Stimulated activated naive CD4-positive, alpha-beta T cell treated with Interleukin-2 at 50 U/mL for 16 hours (primary cell): ENCODE measurements at regions not wholly inside any gene's neighbourhood (a gene's known extent, or its start where the extent isn't known, plus 50 kb on each side); places are given as distances from the start of the nearest gene placed in this dataset.
"Not testable (repeated sequence)": the region's sequence is repeated elsewhere in the genome, so short reads cannot be mapped to it uniquely, and the experiment has no call there.

Experiments used
- DNase-seq: peaks from one replicate; lab custom pipeline; 2025; lab: John Stamatoyannopoulos, UW

DNA sequence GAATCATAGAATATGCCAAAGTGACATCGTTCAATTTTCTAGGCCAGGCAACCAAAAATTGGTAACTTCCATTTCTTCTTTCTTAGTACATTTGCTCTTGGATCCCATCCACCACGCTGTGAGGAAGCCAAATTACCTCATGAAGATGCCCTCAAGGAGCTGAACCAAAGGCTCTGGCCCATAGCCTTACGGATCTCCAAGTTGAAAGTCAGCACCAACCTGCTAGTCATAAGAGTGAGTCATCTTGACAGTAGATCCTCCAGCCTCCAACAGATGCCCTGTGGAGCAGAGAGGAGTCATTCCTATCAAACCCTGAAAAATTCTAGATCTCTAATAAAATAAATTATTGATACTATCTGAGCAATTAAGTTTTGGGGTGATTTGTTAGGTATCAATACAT, 322.5 kb upstream of the COL8A1 start:
- no peak for DNase-seq

DNA sequence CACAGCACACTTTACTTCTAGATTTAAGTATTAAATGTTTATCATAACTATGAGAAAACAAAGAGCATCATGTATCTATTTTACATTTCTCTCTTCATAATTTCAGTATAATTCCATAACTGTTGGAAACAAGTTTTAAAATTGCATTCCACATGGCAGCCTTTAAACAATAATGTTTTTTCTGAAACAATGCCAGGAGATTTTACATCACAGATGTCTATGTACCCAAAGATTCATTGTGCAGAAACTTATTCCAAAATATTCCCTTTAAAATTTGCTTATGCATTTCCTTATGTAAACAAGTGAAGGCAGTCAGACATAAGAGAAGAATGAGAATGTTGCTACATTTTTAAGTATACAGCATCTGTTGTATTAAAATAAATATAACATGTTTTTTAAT, 324.9 kb upstream of the COL8A1 start:
- DNase-seq, result no peak

DNA sequence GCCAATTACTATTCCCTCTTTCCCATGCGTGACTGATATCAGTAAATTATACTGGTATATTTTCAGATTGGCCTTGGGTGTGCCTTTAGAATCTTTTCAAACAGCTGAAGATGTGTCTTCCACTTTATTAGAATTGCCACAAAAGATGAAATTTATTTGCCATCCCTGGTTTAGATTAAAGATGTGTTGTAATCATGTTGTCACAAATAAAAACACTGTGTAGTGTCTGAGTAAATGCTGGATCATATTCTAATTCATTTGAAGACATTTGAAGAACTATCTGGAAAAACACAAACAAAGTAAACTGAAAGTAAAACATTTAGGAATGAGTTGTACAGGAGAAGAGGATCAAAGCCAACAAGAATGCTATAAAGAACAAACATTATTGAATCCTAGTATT, 339.7 kb upstream of the COL8A1 start:
- no peak for DNase-seq

DNA sequence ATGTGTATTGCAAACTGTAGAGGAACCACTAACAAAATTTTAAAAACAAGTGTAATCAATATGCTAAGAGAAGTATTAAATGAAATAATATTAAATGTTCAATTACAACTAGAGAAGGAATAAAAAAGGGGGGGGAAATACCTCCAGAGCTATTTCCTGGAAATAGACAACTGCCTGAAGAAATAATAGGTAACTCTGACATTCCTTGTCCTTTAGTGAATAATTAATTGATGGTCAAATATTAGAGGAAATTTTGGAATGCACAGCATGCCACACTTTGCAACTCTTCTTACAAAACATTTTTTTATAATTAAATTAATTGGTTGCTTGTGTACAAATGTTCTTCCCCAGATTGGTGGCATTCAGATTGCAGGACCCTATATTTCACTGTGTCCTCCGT, 342.6 kb upstream of the COL8A1 start:
- DNase-seq, result no peak

DNA sequence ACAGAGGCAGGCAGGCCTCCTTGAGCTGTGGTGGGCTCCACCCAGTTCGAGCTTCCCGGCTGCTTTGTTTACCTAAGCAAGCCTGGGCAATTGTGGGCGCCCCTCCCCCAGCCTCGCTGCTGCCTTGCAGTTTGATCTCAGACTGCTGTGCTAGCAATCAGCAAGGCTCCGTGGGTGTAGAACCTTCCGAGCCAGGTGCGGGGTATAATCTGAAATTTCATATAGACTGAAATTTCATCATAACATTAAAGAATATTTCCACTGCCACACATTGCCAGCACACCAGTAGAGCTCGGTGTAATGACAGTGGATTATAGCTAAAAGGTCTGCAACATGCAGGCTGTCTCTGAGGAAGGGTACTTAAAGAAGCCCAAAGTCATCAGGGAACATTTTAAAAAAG, 344.3 kb upstream of the COL8A1 start:
- DNase-seq, result not testable (repeated sequence)

DNA sequence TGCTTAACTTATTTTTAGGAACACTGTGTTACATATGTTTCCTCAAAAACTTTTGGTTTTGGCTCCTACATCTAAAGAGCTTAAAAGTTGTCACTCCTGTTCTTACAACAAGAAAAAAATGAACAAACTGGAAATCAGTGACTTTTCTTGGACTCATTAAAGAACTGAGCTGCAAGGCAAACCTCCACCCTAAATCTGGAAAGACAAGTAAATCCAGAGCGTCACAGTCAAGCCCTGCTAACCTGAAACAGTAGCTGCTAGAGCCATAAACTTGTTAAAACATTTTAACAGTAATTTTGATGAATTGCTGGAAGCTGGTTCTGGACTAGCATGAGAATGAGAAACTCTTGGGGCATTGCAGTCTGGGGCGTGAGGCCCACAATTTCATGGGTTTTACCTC, 350.5 kb upstream of the COL8A1 start:
- no peak for DNase-seq

DNA sequence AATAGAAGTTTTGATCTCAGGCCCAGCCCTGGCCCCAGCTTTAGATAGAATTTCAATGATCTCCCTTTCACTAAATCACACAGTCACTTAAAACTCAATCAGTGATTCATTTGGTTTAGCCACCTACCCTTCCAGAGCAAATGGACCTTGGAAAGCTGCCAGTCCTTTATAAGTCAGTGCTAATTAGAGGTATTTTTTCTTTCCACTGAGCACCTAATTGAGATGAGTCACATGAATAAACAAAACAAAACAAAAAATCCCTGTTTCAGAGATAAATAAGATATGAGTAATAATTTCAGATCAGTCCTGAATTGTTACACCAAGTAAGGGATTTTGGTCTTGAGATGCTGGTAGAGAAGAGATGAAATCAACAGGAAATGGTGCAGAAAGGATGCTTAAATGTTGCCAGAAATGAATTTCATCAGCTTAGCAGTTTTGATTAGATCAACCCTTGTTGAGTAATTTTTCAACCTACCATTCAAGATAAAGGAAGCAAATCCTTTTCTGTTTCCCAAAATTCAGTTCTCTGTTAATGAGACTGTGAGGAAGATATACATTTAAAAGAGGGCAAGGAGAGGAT, 352.0 kb upstream of the COL8A1 start:
- DNase-seq, result no peak

DNA sequence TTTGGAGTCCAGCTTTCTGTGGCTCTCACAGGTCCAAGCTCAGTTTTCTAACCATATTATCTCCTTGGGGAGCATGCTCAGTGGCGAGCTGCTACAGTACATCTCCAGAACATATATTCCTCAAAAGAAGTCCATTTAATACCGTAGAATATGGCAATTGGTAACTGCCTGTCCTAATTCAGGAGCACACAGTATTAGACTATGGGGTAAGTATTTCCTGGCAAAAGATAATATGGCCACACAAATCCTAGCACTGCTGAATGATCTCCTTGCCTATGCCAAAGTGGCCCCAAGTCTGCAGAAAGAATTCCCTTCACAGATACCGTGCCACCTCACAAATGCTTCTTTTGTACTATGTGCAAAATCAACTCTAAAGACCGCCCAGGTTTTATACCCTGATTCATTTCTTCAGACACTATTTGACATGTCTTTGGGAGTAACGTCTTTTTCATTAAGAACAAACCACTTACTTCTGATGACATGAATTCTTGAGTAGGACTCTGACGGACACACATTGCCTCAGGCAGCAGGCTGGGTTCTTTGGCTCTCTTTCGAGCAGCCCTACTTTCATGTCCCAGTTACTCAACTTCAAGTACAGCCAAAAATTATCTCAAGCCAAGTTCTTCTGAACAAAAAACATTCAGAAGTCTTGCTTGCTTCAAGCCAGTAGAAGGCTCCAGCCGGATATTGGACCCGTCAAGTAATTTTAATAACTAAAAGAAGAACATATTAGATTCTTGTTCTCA, 368.3 kb upstream of the DCBLD2 start:
- DNase-seq, result no peak

DNA sequence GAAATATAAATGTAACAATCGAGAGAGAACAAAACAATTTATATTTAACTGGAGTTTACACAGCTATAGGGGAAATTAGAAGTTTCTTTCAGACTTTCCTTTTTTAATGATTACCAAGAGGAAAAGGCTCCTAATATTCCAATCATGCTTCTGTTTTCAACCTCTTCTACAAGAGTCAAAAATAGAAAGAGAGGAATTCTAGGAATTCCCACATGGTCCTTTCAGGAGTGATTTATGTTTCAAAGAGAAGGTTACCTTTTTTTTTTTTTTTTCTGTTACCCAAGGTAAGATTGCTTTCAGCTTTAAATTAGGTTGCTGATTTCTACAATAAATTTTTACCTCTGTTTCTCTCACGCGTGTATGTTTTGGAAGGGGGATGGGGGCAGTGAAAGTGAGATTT, 355.3 kb upstream of the DCBLD2 start:
- DNase-seq, result no peak

DNA sequence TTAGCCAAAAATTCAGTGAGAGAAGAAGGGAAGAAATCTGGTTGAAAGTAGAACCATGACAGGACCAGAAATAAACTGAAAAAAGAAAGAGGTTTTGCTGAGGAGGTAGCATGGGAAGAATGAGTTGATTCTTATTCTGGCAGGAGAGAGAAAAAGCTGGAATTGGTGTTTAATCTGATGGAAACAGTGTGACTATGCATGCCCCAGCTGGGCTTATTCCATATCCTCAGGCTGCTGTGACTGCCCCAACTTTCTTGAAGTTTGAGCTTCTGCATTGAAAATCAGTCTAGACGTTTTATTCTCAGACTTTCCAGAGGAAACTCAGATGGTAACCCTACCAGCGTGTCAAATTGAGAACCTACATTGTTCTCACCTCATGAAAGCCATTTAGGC, 352.5 kb upstream of the DCBLD2 start:
- no peak for DNase-seq

DNA sequence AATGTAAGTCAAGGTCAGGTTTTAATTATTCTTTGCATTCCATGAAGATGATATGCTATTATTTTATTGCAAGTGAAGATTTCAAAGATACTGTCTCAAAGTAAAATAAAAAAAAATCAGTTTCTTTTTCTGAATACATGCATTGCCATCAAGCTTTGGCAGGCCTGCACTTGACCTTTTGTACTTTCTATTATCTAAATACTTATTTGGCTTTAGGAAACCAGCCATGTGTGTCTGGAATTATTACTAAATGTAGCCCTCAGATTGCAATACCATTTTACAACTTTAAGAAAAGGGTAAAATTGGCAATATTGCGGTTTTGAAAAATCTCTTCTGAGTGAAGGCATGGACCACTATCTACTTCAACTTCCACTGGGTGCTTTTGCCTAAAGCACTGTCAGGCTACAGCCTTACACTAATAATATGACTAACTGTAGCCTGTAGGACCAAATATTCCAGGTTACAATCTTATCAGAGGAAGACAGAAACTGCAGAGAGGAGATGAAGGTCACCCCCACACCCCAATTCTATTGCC, 349.4 kb upstream of the DCBLD2 start:
- DNase-seq, result no peak

DNA sequence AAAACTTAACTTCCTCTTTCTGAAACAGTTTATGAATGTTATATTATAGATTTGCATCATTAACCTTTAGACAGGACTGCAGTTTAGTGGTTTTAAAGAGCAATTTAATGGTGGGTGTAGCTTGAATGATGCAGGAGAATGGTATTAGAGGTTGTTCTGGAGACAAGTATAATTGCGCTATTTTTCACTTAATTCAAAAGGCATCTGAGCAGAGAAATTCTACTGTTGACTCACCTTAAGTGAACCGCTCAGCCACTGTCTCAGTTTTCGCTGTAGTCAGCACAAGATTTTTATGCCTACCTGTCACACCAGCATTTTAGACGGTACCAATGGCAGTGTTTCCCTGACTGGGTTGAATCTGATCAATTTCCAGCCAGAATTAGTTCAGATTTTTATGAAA, 348.8 kb upstream of the DCBLD2 start:
- DNase-seq, result no peak

DNA sequence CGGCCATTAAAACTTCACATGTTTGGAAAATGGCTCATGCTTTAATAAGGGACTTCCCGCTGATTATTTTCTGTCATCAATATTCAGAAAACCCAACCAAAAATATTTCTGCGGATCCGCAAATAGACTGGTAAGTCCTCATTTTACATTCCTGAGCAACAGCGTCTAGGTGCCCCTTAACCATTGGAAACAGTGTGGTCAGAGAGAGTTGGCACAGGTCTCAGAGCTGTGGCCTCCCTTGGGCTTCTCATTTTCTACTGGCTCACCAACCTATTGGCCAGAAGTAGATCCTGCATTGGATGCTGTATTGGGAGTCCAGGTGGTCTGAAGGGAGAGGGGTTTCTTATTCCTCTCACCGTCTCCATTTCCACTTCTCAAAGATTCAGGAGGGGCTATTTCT, 348.1 kb upstream of the DCBLD2 start:
- DNase-seq, result no peak

DNA sequence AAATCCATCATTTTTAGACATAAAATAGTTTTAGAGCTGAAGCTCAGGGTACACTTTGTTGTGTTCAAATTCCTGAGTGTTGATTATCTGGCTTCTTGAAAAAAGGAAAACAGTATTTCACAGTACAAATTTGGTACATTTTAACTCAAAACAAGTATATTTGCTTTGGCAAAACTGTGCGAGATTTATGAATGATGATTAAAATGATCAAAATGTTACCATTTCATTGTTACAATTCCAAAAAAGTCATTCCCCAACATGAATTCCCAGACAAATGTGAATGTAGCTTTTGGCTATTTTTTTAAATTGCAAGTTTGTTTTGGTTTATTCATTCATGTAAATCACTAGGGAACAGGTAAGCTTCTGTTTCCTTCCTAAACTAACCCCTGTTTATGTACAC, 347.4 kb upstream of the DCBLD2 start:
- DNase-seq, result no peak

DNA sequence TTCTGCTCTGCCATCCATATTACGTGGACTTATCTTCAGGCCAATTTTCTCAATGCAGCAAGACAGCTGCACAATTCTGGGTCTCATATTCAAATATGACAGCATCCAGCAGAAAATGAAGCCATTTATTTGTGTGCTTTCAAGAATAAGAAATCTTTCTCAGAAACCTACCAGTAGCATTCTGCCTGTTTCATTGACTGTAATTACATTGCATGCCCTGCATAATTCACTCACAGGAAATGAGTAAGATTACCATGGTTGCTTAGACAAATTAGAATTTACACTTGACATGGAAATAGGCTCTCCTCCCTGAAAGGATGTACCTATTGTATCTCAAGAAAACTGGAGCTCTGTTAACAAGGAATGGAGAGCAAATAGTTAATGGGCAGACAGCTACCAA, 346.6 kb upstream of the DCBLD2 start:
- DNase-seq, result no peak

DNA sequence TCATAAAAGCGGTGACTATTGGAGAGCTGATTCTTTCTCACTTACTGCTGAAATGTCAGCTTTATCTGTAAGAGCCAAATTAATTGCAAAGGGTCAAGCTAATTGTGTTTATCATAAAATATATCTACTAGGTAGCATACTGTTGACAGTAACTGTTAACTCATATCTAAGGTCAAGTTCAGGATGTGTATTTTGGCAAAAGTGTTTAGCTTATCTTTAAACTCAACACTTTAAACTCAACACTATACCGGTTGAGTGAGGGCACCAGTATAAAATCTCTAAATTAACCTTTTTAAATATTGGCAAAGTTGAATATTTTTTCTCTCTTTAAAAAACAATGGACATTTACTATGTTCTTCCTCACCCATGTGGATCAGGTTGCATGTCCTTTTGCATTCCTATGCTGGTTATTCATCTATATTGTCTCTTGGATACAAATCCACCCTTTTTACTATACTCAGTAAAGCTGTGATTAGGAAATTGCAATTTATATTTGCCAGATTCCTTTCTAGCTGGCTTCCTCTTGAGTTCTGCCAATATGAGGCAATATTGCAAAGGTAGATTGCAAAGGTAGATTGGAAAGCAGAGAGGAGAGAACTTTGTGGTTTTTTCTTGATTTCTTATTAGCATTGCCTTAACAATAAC, 344.6 kb upstream of the DCBLD2 start:
- DNase-seq, result no peak

DNA sequence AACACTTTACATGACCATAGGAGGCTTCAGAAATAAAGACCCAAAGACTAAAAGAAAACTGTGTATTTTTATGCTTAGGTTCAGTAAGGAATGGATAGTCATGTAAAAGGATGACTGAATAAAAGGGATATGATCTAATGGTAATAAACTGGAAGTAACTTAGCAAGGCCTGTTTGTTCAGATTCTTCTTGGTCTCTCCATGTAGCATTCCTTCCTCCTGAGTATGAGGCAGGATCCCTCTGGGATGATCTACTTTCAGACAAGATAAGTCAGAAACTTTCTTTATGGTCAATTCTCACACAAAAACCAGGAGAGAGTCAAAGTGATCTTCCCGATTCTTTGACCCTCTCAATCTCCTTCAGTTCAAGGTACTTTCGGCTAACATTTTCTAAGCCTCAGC, 340.8 kb upstream of the DCBLD2 start:
- no peak for DNase-seq

DNA sequence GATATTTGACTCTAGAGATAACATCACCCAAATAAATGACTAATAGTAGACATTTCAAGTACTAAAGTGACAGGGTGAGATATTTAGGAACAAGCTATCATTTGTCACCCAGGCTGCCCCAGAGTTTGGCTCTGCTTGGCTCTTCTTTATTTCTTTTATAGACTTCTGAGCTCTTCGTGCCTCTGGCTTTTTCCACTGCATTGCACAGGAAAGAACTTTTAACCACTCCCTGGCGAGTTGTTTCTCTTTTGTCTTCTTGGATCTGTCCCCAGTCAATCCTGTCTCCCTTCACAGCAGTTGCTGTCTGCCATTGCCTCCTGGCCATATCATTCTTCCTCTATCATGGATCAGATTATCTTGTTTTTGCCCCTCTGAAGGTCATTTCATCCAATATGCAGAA, 339.2 kb upstream of the DCBLD2 start:
- no peak for DNase-seq

DNA sequence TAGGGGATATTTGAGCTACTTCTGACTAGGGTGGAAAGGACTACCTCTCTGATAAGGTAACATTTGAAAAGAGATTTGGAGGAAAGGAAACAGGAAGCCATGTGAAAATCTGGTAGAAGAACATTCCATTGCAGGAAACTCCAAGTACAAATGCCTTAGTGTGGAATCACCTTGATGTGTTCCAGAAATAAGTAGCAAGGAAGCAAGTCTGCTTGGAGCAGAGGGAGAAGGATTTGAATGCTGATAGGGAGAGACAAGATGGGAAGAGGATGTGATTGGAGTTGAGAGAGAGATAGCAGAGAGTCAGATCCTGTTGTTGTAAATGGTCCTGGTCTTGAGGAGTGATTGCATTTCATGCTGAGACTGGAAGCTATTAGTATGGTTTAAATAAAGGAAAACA, 335.1 kb upstream of the DCBLD2 start:
- no peak for DNase-seq

DNA sequence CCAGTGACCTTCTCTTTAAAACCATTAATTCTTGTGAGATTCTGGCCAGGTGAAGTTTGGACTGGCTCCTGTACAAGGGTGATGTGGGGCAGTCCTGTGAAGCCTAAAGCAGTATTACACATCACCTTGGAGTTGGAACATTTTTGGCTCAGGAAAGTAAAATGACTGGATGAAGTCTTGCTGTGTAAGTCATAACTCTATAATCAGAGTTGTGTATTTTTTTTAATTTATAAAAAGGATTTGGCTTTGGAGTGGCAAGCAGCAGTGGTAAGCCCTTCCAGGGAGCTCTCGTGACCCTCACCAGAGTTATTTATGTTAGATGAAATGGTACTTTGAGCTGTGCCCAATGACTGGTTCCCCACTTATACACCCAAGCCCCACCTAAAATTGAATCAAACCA, 331.2 kb upstream of the DCBLD2 start:
- DNase-seq, result no peak

DNA sequence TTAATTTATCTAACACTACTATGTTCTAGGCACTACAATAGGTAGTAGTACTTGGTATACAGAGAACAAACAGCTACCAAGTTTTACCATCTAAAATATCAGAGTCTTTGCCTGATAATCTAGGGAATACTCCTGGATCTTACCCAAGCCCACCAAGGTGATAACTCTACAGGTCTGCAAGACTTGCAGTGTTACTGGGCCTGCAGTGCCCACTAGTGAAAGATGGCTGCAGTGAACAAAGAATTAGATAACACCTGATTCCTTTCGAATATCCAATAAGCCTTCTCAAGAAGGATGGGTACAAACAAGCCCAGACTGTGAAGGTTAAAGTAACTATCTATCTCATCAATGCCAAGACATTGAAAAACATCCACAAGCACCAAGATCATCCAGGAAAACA, 317.0 kb upstream of the DCBLD2 start:
- DNase-seq, result no peak

DNA sequence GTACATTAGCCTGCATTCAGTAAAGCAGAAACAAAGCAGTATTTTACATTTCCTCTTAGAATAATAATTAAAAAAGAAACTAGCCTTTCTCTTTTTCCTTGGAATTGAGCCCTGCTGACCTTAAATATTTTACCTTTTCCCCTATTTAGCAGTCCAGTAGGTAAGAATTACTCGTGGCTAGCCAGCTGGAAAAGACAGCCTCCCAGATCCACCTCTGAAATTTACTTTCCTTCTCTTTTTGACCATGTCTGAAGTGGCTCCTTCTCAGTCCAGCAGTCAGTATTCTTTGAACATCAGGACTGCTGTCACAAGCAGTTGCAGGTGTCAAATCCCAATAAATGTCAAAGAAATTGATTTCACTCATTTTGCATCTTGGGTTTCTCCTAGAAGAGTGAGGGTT, 311.5 kb upstream of the DCBLD2 start:
- no peak for DNase-seq

DNA sequence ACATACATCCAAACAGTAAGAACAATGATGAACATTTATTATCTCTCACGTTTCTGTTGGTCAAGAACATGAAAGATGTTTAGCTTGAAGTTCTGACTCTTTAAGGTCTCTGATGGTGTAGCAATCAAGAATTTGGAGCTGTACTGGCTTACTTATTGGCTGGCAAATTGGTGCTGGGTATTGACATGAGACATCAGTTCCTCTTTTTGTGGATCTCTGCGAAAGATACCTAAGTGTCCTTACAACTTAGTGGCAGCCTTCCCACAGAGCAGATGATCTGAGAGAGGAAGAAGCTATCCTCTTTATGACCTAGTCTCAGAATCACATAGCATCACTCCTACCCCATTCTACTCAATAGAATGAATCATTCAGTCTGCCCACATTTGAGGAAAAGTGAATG, 309.8 kb upstream of the DCBLD2 start:
- DNase-seq, result no peak

DNA sequence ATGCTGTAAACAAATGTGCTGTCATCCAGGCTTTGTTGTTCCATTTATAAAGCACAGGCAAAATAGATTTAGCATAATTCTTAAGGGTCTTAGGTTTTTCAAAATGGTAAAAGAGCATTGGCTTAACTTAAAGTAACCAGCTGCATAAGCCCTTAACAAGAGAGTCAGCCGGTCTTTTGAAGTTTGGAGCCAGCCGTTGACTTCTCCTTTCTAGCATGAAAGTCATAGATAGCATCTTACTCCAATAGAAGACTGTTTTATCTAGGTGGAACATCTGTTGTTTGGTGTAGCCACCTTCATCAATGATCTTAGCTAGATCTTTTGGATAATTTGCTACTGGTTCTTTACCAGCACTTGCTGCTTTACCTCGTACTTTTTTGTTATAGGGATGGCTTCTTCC, 297.5 kb upstream of the DCBLD2 start:
- DNase-seq, result no peak
